Ishikawa (cell line): ENCODE measurements at regions not wholly inside any gene's neighbourhood (a gene's known extent, or its start where the extent isn't known, plus 50 kb on each side); places are given as distances from the start of the nearest gene placed in this dataset.
A peak's percentile ranks its signal among the peaks of the same experiment; 100 is the strongest.

ENCODE experiments used
- CEBPB ChIP-seq: IDR thresholded peaks from 2 replicates; pipeline ENCODE4 v1.6.1; 2012
- CREB1 ChIP-seq: IDR thresholded peaks from 2 replicates; pipeline ENCODE4 v1.6.1; 2012; ENCODE audit warnings: low read depth
- EGR1 ChIP-seq: IDR thresholded peaks from 2 replicates; pipeline ENCODE4 v1.6.1; 2012
- EP300 ChIP-seq: IDR thresholded peaks from 2 replicates; pipeline ENCODE4 v1.6.1; 2012; ENCODE audit warnings: borderline replicate concordance
- FOXM1 ChIP-seq: IDR thresholded peaks from 2 replicates; pipeline ENCODE4 v1.6.1; 2012; ENCODE audit warnings: low read depth, borderline replicate concordance
- MAX ChIP-seq: IDR thresholded peaks from 2 replicates; pipeline ENCODE4 v1.6.1; 2012
- NFIC ChIP-seq: IDR thresholded peaks from 2 replicates; pipeline ENCODE4 v1.6.1; 2012
- RAD21 ChIP-seq: IDR thresholded peaks from 2 replicates; pipeline ENCODE4 v1.6.1; 2012; ENCODE audit warnings: low read depth
- REST ChIP-seq: IDR thresholded peaks from 2 replicates; pipeline ENCODE4 v1.6.1; 2012; ENCODE audit warnings: low read depth, mild to moderate bottlenecking
- TAF1 ChIP-seq: IDR thresholded peaks from 2 replicates; pipeline ENCODE4 v1.6.1; 2012; ENCODE audit warnings: low read depth, mild to moderate bottlenecking
- TCF12 ChIP-seq: IDR thresholded peaks from 2 replicates; pipeline ENCODE4 v1.6.1; 2012; ENCODE audit warnings: low read depth
- TEAD4 ChIP-seq: IDR thresholded peaks from 2 replicates; pipeline ENCODE4 v1.6.1; 2012
- USF1 ChIP-seq: IDR thresholded peaks from 2 replicates; pipeline ENCODE4 v1.6.1; 2012
- YY1 ChIP-seq: IDR thresholded peaks from 2 replicates; pipeline ENCODE4 v1.6.1; 2012; ENCODE audit warnings: low read depth
- ZBTB7A ChIP-seq: IDR thresholded peaks from 2 replicates; pipeline ENCODE4 v1.6.1; 2012; ENCODE audit warnings: low read depth

GRCh38 chr5:117461403-117461802, 886.8 kb upstream of the SEMA6A start:
- TF ChIP-seq TAF1 (no peak), TCF12 (no peak), REST (no peak), USF1 (no peak), CEBPB (no peak), ZBTB7A (no peak), NFIC (no peak), RAD21 (no peak), EP300 (no peak), EGR1 (no peak), MAX (no peak), TEAD4 (no peak), CREB1 (no peak), YY1 (no peak)

- TF ChIP-seq TEAD4 (no peak), EP300 (no peak), FOXM1 (no peak), NFIC (no peak), MAX (no peak), EGR1 (no peak), TCF12 (no peak), RAD21 (no peak), CREB1 (no peak), REST (no peak), CEBPB (no peak), USF1 (no peak), ZBTB7A (no peak), TAF1 (no peak), YY1 (no peak)
Measured at GRCh38 chr5:117457656-117458055, 883.0 kb upstream of the SEMA6A start.

- TF ChIP-seq CEBPB (no peak), YY1 (no peak), TAF1 (no peak), REST (no peak), TCF12 (no peak), CREB1 (no peak), EGR1 (no peak), MAX (no peak)
Measured at GRCh38 chr5:117456866-117457470, 882.3 kb upstream of the SEMA6A start.

GRCh38 chr5:117455236-117456233, 880.9 kb upstream of the SEMA6A start:
- TF ChIP-seq RAD21 (peak; percentile 66), TEAD4 (no peak), REST (no peak), ZBTB7A (no peak), EP300 (no peak), CREB1 (no peak), MAX (peak; percentile 52)
